ENCODE measurements at regions not wholly inside any gene's neighbourhood (a gene's known extent, or its start where the extent isn't known, plus 50 kb on each side); places are given as distances from the start of the nearest gene placed in this dataset.
A peak's percentile ranks its signal among the peaks of the same experiment; 100 is the strongest.

DNA sequence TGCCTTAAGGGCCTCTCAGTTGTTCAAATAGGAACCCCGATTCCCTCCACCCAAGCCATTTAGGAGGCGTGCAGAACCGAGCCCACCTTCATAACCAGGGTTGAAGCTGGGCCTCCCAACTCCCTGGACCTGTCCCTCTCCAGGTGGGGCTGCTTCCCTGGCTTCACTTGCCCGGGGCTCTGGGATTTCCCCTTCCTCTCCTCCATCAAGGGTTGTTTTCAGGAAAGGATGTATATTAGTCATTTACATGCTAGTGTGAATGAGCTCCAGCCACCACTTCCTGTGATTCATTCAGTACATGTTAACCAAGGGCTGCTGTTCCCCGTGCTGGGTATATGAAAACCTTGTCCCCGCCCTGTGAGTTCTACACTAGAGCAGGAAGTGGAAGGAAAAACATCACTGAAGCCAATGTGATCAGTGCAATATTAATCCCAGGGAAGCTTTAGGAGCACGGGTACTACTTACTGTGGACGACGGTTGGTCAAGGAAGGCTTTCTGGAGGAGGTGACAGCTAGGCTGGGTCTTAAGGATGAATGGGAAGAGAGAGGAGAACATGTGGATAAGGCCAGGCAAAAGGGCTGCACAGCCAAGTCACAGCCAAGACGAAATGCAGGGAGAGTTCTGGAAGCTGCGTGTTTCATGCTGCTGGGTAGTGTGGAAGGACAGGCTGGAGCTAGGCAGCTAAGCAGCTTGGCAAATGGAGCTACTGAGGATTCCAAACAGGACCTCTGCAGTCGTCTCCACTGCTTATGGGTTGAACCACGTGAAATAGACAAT, 150.1 kb upstream of the SHH start:
- peak; percentile 87 for ATAC-seq

DNA sequence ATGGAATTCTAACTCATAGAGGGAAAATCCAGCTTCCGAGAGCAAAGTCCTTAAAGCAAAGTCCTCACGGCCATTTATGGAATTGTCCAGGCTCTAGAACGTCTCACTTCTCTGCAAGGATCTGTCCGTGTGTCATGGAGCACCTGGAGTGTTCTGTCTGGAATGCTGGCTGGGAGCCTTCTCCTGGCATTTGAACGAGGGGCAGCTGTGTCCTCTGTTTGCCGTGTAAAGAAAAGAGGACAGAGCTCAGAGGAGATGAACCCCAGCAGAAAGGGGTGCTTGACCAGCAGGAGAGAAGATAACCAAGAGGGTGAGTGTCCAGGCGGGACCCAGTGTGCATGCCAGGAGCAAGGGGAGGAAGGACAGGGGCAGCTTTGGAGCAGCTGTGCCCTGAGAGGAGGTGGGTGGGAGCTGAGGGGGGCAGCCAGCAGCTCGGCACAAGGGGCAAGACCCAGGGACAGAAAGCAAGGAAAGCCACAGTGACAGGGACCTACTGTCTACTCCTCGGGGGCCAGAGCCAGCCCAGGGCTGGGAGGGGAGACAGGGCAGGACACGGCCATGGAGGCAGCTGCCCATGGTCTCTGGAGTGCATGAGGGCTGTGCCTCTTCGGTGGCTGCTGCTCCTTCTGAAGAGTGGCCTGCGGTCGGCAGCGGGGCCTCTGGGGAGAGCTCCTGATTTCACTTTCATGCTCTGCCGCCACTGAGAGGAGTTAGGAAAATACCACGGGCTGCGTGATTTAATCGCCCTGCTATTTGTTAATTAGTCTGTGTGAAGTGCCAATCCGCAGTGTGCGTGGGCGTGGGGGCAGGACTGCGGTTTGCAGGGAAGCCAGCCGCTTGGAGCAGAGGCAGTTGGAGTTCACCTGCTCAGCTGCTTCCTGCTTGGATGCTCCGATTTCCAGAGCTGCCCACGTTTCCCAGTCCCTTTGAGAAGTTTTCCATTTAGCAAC, 149.3 kb upstream of the SHH start:
- ATAC-seq: peak; percentile 58

DNA sequence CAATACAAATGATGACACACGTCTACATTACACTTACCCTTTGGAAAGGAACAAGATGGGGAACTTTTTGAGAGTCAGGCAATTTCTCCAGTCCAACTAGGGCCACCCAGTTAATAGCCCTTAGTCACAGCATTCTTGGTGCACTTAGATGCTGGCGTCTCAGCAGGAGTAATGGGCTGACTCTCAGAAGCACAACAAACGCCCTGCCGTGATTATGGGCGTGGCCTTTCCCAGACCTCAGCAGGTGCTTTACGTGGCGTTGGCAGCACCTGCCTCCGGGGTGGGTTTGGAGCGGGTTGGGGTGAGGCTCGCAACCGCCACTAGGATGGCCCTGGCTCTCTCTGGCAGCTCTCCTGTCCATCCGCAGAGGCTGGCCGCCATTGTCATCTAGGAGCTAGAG, 147.6 kb upstream of the SHH start:
- ATAC-seq: no peak

DNA sequence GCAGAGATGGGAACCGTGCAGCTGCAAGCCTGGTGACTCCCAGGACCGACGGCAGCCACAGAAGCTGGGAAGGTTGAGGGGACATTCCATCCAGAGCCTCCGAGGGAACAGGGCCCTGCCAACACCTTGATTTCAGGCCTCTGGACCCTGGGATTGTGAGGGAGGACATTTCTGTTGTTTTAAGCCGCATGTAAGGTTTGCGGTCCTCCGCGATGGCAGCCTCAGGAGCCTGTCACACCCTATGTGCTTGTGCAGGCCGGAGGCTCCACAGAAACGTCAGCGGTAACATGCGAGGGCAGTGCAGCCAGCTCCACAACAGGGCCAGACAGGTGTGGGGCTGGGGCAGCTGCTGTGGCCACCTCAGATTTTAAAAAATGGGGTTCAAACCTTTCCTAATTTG, 144.7 kb upstream of the SHH start:
- no peak for ATAC-seq

DNA sequence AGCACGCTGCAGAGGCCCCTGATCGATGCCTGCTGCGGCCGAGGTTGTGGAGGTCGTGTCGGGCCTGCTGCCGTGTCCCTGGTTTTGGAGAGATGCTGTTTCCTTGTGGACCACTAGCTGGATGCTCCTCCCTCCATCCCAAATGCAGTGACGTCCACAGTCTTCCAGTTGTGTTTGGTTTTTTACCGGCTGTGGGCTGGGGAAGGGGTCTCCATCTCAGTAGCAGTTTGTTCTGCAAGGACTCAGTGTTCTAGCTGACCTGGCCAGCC, 143.0 kb upstream of the SHH start:
- ATAC-seq: no peak

DNA sequence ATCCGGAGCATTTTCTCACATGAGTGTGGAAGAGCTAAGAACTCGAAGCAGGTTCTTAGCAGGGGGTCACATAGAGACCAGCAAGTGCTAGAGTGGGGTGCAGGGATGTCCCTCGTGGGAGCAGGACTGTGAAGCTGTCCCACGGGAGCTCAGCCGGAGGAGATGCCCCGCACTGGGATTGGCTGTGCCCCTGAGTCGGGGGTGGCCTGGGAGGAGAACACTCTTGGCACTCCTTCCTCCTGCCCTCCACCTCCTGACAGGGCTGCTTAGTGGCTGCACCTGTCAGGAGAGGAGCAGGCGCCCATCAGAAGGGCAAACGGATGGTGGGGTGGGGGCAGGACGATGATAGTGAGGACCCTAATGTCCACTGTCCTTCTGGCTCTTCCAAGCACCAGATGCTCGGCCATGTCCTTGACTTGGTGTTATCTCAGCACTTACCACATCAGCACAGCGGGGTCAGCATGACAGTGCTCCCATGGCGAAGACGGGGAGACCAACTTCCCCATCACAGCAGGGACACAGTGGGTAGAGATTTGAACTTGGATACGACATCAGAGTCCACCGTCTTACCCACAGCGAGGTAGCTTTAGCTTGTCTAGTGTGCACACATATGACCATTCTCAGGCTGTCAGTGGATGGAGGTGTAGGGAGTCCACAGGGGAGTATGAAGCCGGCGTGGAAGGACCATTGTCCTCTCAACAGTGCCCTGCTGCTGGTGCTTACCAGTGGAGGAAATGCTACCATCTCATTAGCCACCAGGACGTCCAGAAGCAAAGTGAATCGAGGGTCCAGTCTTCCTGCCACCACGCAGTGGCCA, 142.5 kb upstream of the SHH start:
- ATAC-seq: no peak

DNA sequence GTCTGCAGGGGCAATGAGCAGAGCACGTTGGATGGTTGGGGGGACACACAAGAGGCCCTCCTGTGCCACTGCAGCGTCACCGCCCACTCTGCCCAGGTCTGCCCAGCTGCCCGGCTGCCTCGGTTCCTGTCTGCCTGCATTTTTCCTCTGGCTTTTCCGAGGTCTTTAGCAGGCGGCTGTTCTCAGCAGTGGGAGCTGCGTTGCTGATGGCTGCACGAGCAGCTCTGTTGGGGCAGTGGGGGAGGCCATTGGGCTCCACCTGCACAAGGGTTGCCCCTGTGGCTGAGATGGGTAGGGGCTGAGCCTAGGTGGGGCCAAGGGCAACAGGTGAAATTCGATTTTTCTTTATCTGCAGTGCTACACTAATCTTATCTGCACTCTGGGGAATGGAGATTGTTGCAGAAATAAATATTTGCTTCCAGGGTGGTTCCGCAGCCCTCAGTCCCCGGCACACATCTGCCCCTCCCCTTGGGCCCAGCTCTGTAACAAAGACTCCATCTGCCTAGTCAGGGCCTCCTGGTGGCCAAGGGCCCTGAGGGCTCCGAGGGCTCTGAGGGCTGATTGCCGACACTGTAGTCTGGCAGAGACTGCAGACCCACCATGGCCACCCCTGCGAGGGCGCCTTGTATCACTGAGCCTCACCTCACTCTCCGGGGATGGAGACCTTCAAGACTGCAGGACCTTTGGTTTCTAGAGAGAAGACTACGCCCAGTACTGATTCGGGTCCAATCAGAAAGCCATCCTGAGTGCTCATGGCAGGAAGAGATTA, 141.7 kb upstream of the SHH start:
- ATAC-seq: no peak

DNA sequence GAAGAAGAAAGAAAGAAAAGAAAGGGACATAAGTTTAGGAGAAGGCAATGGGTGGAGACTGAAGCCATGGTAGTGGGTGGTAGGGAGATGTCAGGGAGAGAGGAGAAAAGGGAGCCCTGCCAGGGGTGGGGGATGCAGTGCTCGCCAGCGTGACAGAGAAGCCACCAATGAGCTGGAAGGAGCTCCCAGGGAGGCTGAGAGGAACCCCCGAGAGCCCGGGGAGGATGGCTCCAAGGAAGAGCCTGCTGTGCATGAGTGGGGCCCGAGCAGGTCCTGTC, 141.2 kb upstream of the SHH start:
- ATAC-seq: no peak

DNA sequence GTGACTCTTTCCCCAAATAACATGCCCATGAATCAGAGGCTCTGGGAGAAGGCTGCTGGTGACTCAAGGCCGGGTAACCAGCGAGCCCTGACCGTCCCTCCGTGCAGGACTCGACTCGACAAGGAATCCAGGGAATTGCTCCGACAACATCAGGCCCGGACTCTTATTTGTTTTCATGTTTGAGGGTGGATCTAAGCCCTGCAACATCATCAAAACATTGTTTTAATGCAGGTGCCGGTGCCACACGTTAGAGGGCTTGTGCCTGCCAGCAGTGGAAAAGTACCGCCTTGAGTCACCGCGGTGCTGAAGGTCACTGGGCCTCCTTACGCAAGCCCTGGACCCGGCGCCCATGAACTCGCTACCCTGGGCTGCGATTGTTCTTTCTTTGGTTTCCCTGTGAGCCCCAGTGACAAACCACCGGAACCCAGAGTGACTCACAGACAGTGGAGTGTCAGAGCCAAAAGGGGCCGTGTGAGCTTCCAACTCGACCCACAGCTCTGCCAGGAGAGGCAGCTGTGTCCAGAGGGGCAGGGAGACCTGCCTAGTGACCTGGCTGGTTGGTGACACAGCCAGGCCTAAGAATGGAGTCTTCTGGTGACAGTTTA, 139.4 kb upstream of the SHH start:
- ATAC-seq: peak; percentile 94

DNA sequence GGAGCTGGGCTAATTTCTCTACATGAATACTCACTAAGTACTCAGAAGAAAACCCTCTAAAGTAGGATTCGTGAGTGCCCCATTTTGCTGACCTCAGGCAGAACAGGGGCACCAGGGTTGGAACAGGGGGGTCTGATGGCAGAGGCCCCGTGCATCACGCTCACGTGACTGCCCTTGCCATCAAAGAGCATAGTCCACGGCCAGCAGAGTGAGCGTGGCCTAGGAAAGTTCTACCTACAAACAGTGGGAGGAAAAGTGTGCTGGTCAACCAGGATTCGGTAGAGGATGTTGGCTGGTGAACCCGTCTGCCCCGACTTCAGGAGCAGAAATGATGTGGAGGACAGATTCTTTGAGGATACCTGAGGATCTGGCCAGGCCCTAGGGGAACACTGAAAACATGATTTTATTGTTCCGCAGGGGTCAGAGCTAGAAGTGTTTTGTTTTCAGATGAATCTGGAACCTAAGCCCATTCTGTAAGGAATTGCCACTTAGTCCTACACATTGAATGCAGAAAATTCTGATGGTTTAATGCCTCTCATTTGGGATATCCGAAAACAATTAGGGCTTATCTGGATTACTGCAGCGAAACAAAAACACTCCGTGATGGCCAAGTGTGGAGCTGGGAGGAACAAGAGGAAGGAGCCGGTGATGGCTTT, 138.8 kb upstream of the SHH start:
- ATAC-seq: no peak

DNA sequence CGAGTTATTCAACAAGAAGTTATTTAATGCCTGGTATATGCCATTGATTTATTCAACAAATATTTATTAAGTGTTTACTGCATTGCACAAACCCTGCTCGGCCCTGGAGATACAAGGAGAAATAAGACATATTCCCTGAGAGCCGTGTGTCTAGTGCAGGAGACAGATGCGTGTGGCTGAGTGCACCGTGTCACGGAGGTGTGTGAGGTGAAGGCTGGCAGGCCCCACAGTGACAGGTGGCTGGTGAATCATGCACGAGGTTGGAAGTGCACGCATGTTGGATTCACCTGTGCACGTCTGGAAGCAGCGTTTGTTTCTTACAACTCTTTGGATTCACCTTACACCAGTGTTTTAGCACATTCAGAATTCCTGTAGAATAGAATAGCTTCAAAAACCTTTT, 136.6 kb upstream of the SHH start:
- no peak for ATAC-seq

DNA sequence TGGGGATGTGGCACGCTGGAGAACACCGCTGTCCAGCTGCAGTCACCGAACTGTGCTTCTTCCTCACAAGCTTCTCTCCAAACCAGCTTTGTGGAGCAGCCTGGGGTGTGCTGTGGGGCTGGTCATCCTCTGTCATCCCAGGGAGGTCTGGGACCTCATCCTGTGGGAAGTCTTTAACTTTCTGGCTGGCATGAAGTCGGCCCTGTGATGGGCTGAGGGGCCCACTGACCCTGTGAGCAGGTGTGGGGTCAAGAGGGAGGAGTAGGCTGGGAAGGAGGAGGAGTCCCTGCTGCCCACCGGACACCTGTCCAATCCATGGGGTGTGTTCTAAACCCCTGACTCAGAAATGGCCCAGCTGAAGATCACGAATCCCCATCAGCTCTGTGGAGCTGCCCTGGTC, 136.2 kb upstream of the SHH start:
- ATAC-seq: no peak

DNA sequence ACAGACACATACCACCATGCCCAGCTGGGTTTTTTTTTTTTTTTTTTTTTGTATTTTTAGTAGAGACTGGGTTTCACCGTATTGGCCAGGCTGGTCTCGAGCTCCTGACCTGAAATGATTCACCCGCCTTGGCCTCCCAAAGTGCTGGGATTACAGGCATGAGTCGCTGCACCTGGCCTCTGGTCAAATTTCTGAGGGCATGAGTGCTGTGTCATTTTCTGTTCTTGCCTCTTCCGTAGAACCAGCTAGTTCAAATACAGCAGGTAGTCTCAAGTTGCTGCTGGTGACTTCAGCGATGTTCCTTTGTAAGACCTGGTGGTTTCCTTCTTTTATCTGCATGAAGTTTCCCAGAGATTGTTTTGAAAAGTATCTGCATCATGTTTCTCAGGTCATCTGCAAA, 134.8 kb upstream of the SHH start:
- ATAC-seq: no peak

DNA sequence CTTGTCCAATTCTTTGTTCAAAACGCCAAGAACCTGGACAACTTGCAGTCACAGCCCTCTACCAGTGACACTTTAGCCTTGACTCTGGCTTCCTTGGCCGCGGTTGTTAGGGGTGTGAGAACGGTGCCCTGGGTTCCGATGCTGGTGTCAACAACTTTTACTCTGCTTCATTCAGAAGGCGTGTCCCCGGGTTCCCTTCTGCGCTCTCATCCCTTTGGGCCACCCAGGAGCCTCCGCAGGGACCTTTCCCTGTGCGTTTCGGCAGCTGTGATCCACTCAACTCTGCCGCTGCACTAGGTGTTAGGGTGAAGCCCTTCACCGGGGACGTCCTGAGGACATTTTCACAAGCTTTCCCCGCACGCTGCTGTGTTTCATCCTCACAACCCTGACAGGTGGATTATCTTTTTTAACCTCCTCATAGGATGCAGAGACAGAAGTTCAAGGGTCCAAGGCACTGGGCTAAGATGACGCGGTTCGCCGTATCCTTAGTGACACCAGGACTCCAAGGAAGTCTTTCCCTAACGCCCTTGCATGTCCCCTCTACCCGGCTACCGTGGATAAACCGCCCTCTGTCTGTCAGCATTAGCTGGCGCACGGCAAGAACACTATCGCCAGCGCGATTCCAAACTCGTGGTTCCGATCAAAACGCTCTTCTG, 133.5 kb upstream of the SHH start:
- no peak for ATAC-seq

DNA sequence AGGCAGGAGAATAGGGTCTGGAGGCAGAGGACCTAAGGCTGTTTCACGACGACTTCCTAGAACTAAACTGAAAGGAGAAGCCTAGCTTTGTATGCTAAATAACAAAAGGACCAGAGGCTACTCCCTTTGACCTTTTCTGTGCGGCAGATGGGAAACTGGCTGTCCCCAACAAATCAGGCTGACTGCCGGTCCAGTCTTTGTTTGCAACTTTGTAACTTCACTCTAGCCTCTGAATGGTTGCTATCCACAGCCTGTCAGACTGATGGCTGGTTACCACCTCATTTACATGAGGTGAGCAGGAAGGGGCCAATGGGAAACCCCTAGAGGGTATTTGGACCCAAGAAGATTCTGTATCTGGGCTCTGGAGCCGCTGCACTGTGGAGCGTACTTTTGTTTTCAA, 132.6 kb upstream of the SHH start:
- no peak for ATAC-seq

DNA sequence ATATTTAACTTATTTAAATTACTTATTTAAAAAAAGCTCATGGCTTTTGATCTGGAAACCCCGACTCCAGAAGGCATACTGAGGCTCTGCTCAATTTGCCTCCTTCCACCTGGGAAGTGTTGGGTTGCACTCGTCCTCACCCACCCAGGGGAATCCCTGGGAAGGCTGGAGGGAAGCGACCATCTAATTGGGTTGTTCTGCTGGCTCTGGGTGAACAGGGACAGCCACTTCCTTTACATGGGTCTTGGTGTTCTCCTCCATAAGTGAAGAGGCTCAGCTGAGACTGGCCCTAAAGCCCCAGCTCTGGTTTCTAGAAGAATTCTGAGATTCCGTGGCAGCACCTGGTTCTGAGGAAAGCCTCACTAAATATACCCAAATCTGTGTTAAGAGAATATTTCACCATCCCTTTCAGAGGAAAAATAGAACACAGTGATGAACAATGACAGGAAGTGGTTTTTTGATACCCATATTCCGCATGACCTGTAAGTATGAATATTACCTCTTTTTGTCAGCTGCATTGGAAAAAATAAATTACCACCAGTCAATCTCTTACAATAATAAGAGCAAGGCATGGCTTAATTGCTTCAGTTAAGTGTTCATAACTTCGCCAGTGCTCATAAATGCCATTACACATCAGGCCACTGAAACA, 131.1 kb upstream of the SHH start:
- no peak for ATAC-seq

DNA sequence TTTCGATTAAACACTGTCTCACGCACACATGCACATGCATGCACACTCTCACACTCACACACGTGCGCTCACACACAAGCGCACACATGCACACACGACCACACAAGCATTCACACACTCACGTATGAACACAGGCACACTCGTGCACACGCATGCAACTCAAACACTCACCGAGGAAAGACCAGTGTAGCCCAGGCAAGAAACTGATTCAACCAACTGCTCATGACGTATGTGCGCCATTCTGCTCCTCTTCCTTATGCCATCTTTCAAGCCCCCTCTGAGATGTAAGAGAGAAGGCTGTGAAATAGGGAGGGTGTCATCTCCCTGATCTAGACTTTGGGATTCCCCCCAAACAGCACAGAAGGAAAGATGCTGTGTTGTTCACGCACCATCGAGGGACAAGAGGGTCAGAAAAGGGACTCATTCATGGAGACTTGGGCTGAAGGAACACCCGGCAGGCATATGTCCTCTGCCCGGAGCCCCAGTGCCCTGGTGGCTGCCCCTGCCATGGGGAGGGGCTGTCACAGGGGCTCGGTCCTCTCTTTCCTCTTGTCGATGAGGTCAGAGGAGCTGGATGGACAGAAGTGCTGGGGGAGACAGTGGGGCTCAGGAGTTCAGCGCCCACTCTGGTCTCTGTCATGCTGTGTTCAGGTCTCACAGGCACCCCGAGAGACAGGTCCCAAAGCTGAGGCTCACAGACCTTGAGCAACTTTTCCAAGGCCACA, 130.1 kb upstream of the SHH start:
- ATAC-seq: no peak

DNA sequence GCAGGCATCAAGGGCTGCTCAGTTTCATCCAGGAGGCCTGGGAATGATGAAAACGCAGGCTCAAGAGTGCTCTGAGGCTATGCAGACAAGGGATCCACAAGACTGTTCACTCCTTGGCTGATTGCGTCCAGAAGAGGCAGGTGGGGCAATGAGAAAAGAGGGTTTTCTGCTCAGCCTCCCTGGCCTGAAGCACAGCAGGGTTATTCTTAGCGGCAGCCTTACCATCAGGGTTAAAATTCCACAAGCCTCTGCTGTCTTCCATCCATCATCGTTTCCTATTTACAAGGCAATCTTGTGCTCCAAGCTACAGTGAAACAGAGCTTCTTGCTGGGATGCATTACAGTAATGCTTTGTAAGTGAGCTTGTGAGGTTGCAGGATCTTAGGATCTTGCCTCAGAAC, 129.4 kb upstream of the SHH start:
- no peak for ATAC-seq

DNA sequence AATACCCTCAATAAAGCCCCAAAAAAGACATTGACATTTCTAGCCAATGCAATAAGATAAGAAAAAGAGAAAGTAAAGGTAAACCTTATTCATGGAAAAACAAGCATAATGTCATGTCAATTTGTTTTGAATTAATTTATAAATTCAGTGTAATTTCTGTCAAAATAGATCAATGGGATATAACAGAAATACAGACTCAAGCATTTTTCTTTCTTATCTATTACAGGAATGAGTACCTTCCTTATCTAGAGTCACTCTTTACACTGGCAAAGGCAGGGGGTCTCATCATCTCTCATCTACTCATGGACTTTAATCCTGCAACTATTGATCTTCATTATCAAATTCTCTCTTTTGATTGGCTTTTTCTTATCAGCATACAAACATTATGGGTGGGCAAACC, 127.1 kb upstream of the SHH start:
- no peak for ATAC-seq

DNA sequence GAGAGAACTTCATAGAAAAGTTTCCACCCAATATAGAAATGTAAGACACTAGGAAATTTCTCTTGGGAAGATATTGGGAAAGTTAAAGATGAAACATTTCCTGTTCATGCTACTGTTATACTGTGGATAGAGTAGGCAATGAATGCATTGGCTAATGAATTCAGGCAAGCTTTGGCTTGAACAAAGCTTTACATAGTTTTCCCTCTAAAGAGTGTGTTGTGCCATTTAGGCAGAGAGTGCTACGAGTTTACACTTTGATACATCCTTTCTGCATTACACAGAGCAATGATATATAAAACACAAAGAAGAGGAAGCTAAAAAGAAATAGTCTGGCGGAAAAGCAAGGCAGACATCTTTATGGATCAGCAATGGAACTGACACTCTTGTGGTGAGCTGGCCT, 125.9 kb upstream of the SHH start:
- no peak for ATAC-seq

Data from esophagus mucosa (tissue), 1 donor.